ENCODE measurements at regions not wholly inside any gene's neighbourhood (a gene's known extent, or its start where the extent isn't known, plus 50 kb on each side); places are given as distances from the start of the nearest gene placed in this dataset.

- TF ChIP-seq EZH2 (IDR thresholded peaks at IDR 0.05; ENCODE audit: insufficient read depth, poor library complexity, severe bottlenecking): no peak
- no peak for TF ChIP-seq EZH2phosphoT487 (IDR thresholded peaks at IDR 0.05; ENCODE audit: insufficient read depth, low read depth)
Observed at GRCh38 chr4:115315182-115315581, 201.8 kb upstream of the NDST4 start.

Measured in GM23248 (cell line).